ENCODE measurements at regions not wholly inside any gene's neighbourhood (a gene's known extent, or its start where the extent isn't known, plus 50 kb on each side); places are given as distances from the start of the nearest gene placed in this dataset.

DNA sequence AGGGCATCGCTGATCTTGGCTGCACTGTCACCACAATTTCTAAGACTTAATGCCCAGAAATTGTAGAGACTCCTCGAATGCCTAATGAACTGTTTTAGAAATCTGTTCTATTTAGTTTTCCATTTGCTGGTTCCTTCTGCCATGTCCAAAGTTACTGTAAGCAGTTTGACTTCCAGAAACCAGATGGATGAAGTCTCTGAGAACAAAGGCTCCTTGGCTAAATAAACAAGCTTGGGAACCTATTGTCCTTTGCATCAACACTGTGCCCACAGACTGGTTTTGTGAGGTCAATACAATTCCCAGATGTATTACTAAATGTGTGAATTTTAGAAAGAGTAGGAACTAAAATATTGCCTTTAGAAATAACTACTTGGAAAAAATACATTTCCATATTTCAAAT is 600.2 kb downstream of the NYAP2 start:
- Histone ChIP-seq H3K4me3 (replicated peaks in 1 of 4; ENCODE audit: control extremely low read depth in 1 of 4, insufficient read depth in 1 of 4, low read depth in 3 of 4, low read length in 4 of 4) (no peak overlapping the region), H4K20me1 (ENCODE audit: control insufficient read depth, extremely low read depth, insufficient read depth, low read length) (no peaks in the 10 kb centered on the region), H3K27ac (ENCODE audit: insufficient read depth, low read length) (no peak overlapping the region), H3K27me3 (ENCODE audit: control insufficient read depth, insufficient read depth, low read length) (no peaks in the 10 kb centered on the region), H3K79me2 (ENCODE audit: control insufficient read depth, insufficient read depth, low read length) (no peaks in the 10 kb centered on the region), H3K9me3 (ENCODE audit: control insufficient read depth, insufficient read depth, low read depth, low read length) (no peaks in the 10 kb centered on the region), H3K9ac (ENCODE audit: insufficient read depth, low read length) (no peak overlapping the region), H3K36me3 (ENCODE audit: control insufficient read depth, insufficient read depth, low read length) (no peaks in the 10 kb centered on the region), H3K4me1 (ENCODE audit: control insufficient read depth, extremely low read depth, insufficient read depth, low read length) (peaks cover 23% of the 10 kb centered on the region), H3K4me2 (ENCODE audit: extremely low read depth, insufficient read depth, low read length) (no peak overlapping the region), H2AFZ (ENCODE audit: low read length) (no peak overlapping the region)
- TF ChIP-seq, protein P1, sequence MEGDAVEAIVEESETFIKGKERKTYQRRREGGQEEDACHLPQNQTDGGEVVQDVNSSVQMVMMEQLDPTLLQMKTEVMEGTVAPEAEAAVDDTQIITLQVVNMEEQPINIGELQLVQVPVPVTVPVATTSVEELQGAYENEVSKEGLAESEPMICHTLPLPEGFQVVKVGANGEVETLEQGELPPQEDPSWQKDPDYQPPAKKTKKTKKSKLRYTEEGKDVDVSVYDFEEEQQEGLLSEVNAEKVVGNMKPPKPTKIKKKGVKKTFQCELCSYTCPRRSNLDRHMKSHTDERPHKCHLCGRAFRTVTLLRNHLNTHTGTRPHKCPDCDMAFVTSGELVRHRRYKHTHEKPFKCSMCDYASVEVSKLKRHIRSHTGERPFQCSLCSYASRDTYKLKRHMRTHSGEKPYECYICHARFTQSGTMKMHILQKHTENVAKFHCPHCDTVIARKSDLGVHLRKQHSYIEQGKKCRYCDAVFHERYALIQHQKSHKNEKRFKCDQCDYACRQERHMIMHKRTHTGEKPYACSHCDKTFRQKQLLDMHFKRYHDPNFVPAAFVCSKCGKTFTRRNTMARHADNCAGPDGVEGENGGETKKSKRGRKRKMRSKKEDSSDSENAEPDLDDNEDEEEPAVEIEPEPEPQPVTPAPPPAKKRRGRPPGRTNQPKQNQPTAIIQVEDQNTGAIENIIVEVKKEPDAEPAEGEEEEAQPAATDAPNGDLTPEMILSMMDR (conservative IDR thresholded peaks at IDR 0.05 in 1 of 2, IDR thresholded peaks at IDR 0.05 in 1 of 2; ENCODE audit: low read depth in 1 of 2, low read length in 2 of 2) = no peak
- no peak for TF ChIP-seq EZH2 (IDR thresholded peaks at IDR 0.05; ENCODE audit: low read length, missing control alignments)
- DNase-seq (ENCODE audit: low read depth in 2 of 2) = peak; percentile 37 to 47

DNA sequence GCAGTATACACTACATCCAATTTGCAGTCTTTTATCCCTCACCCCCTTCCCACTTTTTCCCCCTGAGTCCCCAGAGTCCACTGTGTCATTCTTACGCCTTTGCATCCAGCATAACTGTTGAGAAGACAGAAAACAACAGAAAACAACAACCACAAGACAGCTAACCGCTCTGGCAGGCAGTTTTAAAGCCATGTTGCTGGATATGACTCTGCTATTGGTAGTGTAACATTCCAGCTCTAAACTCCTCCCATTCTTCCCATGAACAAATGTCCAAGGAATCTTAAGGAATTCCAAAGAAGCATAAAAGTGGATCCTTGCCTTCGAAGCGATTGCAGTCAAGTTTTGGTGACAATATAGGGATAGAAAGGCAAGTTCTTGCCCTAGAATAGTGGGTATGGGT is 599.1 kb downstream of the NYAP2 start:
- peak in 1 of 2 donors; percentile 54 for DNase-seq (ENCODE audit: low read depth in 2 of 2)
- H4K20me1 ChIP-seq (ENCODE audit: control insufficient read depth, extremely low read depth, insufficient read depth, low read length) = no peaks in the 10 kb centered on the region
- H2AFZ ChIP-seq (ENCODE audit: low read length) = no peak overlapping the region
- TF ChIP-seq EZH2 (IDR thresholded peaks at IDR 0.05; ENCODE audit: low read length, missing control alignments) = no peak
- TF ChIP-seq, protein P1 (conservative IDR thresholded peaks at IDR 0.05 in 1 of 2, IDR thresholded peaks at IDR 0.05 in 1 of 2; ENCODE audit: low read depth in 1 of 2, low read length in 2 of 2) = no peak
- H3K9ac ChIP-seq (ENCODE audit: insufficient read depth, low read length) = no peak overlapping the region
- no peaks in the 10 kb centered on the region for H3K79me2 ChIP-seq (ENCODE audit: control insufficient read depth, insufficient read depth, low read length)
- peaks cover 23% of the 10 kb centered on the region for H3K4me1 ChIP-seq (ENCODE audit: control insufficient read depth, extremely low read depth, insufficient read depth, low read length)
- H3K27ac ChIP-seq (ENCODE audit: insufficient read depth, low read length) = no peak overlapping the region
- H3K4me3 ChIP-seq (replicated peaks in 1 of 4; ENCODE audit: control extremely low read depth in 1 of 4, insufficient read depth in 1 of 4, low read depth in 3 of 4, low read length in 4 of 4) = no peak overlapping the region
- H3K4me2 ChIP-seq (ENCODE audit: extremely low read depth, insufficient read depth, low read length) = no peak overlapping the region
- no peaks in the 10 kb centered on the region for H3K27me3 ChIP-seq (ENCODE audit: control insufficient read depth, insufficient read depth, low read length)
- H3K36me3 ChIP-seq (ENCODE audit: control insufficient read depth, insufficient read depth, low read length) = no peaks in the 10 kb centered on the region
- no peaks in the 10 kb centered on the region for H3K9me3 ChIP-seq (ENCODE audit: control insufficient read depth, insufficient read depth, low read depth, low read length)

DNA sequence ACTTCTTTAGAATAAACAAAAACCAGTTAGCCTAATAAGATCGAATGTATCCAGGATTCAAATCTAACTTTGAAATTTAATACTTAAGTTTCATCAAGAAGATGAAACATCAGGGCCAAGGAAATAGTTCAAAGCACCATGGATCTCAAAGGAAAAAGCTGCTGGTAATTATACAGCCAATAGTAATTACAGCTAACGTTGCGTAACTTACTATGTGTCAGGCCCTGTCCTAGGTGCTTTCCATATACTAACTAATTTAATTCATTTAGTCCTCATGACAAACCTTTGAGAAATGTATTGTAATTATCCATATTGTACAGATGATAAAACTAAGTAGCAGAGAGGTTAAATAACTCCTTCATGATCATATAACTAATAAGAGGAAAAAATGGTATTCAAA is 598.6 kb downstream of the NYAP2 start:
- Histone ChIP-seq H2AFZ (ENCODE audit: low read length) (no peak overlapping the region), H3K79me2 (ENCODE audit: control insufficient read depth, insufficient read depth, low read length) (no peaks in the 10 kb centered on the region), H3K4me3 (replicated peaks in 1 of 4; ENCODE audit: control extremely low read depth in 1 of 4, insufficient read depth in 1 of 4, low read depth in 3 of 4, low read length in 4 of 4) (no peak overlapping the region), H3K27me3 (ENCODE audit: control insufficient read depth, insufficient read depth, low read length) (no peaks in the 10 kb centered on the region), H3K36me3 (ENCODE audit: control insufficient read depth, insufficient read depth, low read length) (no peaks in the 10 kb centered on the region), H3K4me1 (ENCODE audit: control insufficient read depth, extremely low read depth, insufficient read depth, low read length) (peaks cover 23% of the 10 kb centered on the region), H3K4me2 (ENCODE audit: extremely low read depth, insufficient read depth, low read length) (no peak overlapping the region), H3K9ac (ENCODE audit: insufficient read depth, low read length) (no peak overlapping the region), H3K9me3 (ENCODE audit: control insufficient read depth, insufficient read depth, low read depth, low read length) (no peaks in the 10 kb centered on the region), H4K20me1 (ENCODE audit: control insufficient read depth, extremely low read depth, insufficient read depth, low read length) (no peaks in the 10 kb centered on the region), H3K27ac (ENCODE audit: insufficient read depth, low read length) (no peak overlapping the region)
- TF ChIP-seq, protein P1 (conservative IDR thresholded peaks at IDR 0.05 in 1 of 2, IDR thresholded peaks at IDR 0.05 in 1 of 2; ENCODE audit: low read depth in 1 of 2, low read length in 2 of 2) = no peak
- TF ChIP-seq EZH2 (IDR thresholded peaks at IDR 0.05; ENCODE audit: low read length, missing control alignments) = no peak
- no peak for DNase-seq (ENCODE audit: low read depth in 2 of 2)
